WTC11 (cell line): ENCODE measurements at regions not wholly inside any gene's neighbourhood (a gene's known extent, or its start where the extent isn't known, plus 50 kb on each side); places are given as distances from the start of the nearest gene placed in this dataset.

Experiments used
- ATAC-seq: fragments of 200-7000 bp; cut with Tn5 transposase; 2 replicates; pipeline ENCODE4 v1.10.0; 2021; ENCODE audit warnings: mild to moderate bottlenecking, moderate library complexity
- CTCF ChIA-PET: fragments of 300-600 bp; sonication (Branson Sonifier 250); formaldehyde crosslinking; loops from one replicate; lab custom pipeline; 2021; ENCODE audit warnings: antibody characterized with exemption; lab: Charles Lee
- POLR2A ChIA-PET: fragments of 350-600 bp; sonication (Branson Sonifier 250); formaldehyde crosslinking; loops from one replicate; lab custom pipeline; 2021; ENCODE audit warnings: antibody characterized with exemption; lab: Charles Lee
- DNase-seq: peaks from one replicate; pipeline ENCODE4 v3.0.0; 2021; ENCODE audit warnings: low spot score
- H3K27ac Mint-ChIP-seq: 2 replicates; pipeline ENCODE4 v1.8.0; 2021; ENCODE audit warnings: mixed read lengths
- H3K27me3 Mint-ChIP-seq: 2 replicates; pipeline ENCODE4 v1.8.0; 2021; ENCODE audit warnings: low read depth, mild to moderate bottlenecking, moderate library complexity, mixed read lengths
- H3K36me3 Mint-ChIP-seq: 2 replicates; pipeline ENCODE4 v1.8.0; 2021; ENCODE audit warnings: mixed read lengths
- H3K4me1 Mint-ChIP-seq: 2 replicates; pipeline ENCODE4 v1.8.0; 2022; ENCODE audit warnings: mixed read lengths
- H3K4me3 Mint-ChIP-seq: 2 replicates; pipeline ENCODE4 v1.8.0; 2021; ENCODE audit warnings: mild to moderate bottlenecking, moderate library complexity, mixed read lengths
- H3K9me3 Mint-ChIP-seq: 2 replicates; pipeline ENCODE4 v1.8.0; 2021; ENCODE audit warnings: mixed read lengths
- AR ChIP-seq: fragments of 250-450 bp; sonication (Bioruptor Pico); IDR thresholded peaks from 2 replicates; pipeline ENCODE4 v1.9.0; 2021; ENCODE audit warnings: mild to moderate bottlenecking
- ARID4B ChIP-seq: sonication (generic); formaldehyde crosslinking; IDR thresholded peaks from 2 replicates; pipeline ENCODE4 v1.8.0; 2023; ENCODE audit warnings: missing genetic modification reagents, mild to moderate bottlenecking, borderline replicate concordance
- GRHL2 ChIP-seq: fragments of 250-450 bp; sonication (Bioruptor Pico); IDR thresholded peaks from 2 replicates; pipeline ENCODE4 v1.8.0; 2022; ENCODE audit warnings: mild to moderate bottlenecking, moderate library complexity; ENCODE audit not compliant: insufficient replicate concordance, severe bottlenecking
- JUN ChIP-seq: sonication (generic); formaldehyde crosslinking; IDR thresholded peaks from 2 replicates; pipeline ENCODE4 v1.8.0; 2023; ENCODE audit warnings: mild to moderate bottlenecking, missing genetic modification reagents
- MAX ChIP-seq: sonication (generic); formaldehyde crosslinking; IDR thresholded peaks from 2 replicates; pipeline ENCODE4 v1.8.0; 2022; ENCODE audit warnings: mild to moderate bottlenecking, missing genetic modification reagents
- NFATC4 ChIP-seq: fragments of 250-450 bp; sonication (Bioruptor Pico); IDR thresholded peaks from 2 replicates; pipeline ENCODE4 v1.9.0; 2021; ENCODE audit warnings: mild to moderate bottlenecking
- NR2C2 ChIP-seq: sonication (generic); formaldehyde crosslinking; IDR thresholded peaks from 2 replicates; pipeline ENCODE4 v1.8.0; 2022; ENCODE audit warnings: mild to moderate bottlenecking, missing genetic modification reagents
- PREB ChIP-seq: sonication (generic); formaldehyde crosslinking; IDR thresholded peaks from 2 replicates; pipeline ENCODE4 v1.8.1; 2022; ENCODE audit warnings: mild to moderate bottlenecking, missing genetic modification reagents, moderate library complexity, borderline replicate concordance
- SMAD4 ChIP-seq: sonication (generic); formaldehyde crosslinking; IDR thresholded peaks from 2 replicates; pipeline ENCODE4 v1.8.0; 2022; ENCODE audit warnings: mild to moderate bottlenecking, missing genetic modification reagents
- TCF7 ChIP-seq: sonication (generic); formaldehyde crosslinking; IDR thresholded peaks from 2 replicates; pipeline ENCODE4 v1.8.0; 2022; ENCODE audit warnings: mild to moderate bottlenecking, low read depth, missing genetic modification reagents, moderate library complexity
- TEAD4 ChIP-seq: sonication (generic); formaldehyde crosslinking; IDR thresholded peaks from 2 replicates; pipeline ENCODE4 v1.8.0; 2022; ENCODE audit warnings: mild to moderate bottlenecking, missing genetic modification reagents
- ZBTB43 ChIP-seq: sonication (generic); formaldehyde crosslinking; IDR thresholded peaks from 2 replicates; pipeline ENCODE4 v1.8.1; 2023; ENCODE audit warnings: mild to moderate bottlenecking, missing genetic modification reagents
- ZNF232 ChIP-seq: sonication (generic); formaldehyde crosslinking; IDR thresholded peaks from 2 replicates; pipeline ENCODE4 v1.8.0; 2022; ENCODE audit warnings: mild to moderate bottlenecking, missing genetic modification reagents
- ZNF396 ChIP-seq: fragments of 250-450 bp; sonication (Bioruptor Pico); IDR thresholded peaks from 2 replicates; pipeline ENCODE4 v1.8.0; 2021; ENCODE audit warnings: mild to moderate bottlenecking, moderate library complexity, borderline replicate concordance
- ZNF425 ChIP-seq: fragments of 250-450 bp; sonication (Bioruptor Pico); conservative IDR thresholded peaks from 2 replicates; pipeline ENCODE4 v1.9.0; 2021; ENCODE audit warnings: mild to moderate bottlenecking

- TF ChIP-seq MAX (CRISPR knock-in tag) (no peak), ZNF425 (CRISPR knock-in tag) (no peak), ZBTB43 (no peak), TEAD4 (no peak), NR2C2 (CRISPR knock-in tag) (no peak), NFATC4 (no peak), ZNF396 (no peak), TCF7 (CRISPR knock-in tag) (no peak), GRHL2 (CRISPR knock-in tag) (no peak), PREB (CRISPR knock-in tag) (no peak)
These were observed 96.3 kb downstream of the GJA1 start (continued) for GRCh38 chr6:121531658-121532169.

GRCh38 chr6:121533321-121533841 is 97.9 kb downstream of the GJA1 start:
- CTCF ChIA-PET, result no interaction called here
- H3K4me1 Mint-ChIP-seq, result peaks cover 36% of the 10 kb centered on the region
- no peak overlapping the region for H3K27ac Mint-ChIP-seq
- POLR2A ChIA-PET, result interaction anchor here (1.0 kb wide), 1 partner anchor 98 kb away, joined by 3 read pairs; the partner anchor contains the start of gene GJA1
- H3K36me3 Mint-ChIP-seq, result peaks cover 3% of the 10 kb centered on the region; the same call in 1 of the 2 replicates
- DNase-seq, result no peak
- H3K27me3 Mint-ChIP-seq, result no peaks in the 10 kb centered on the region
- H3K9me3 Mint-ChIP-seq, result peaks cover 7% of the 10 kb centered on the region
- no peak for ATAC-seq
- TF ChIP-seq SMAD4 (CRISPR knock-in tag) (no peak), PREB (CRISPR knock-in tag) (no peak), ARID4B (no peak), ZNF232 (no peak), AR (no peak), JUN (CRISPR knock-in tag) (no peak)
- TF ChIP-seq, all 79 proteins: peak for 0
- H3K4me3 Mint-ChIP-seq, result no peak overlapping the region
